ENCODE measurements at regions not wholly inside any gene's neighbourhood (a gene's known extent, or its start where the extent isn't known, plus 50 kb on each side); places are given as distances from the start of the nearest gene placed in this dataset.
A peak's percentile ranks its signal among the peaks of the same experiment; 100 is the strongest.
"Not testable (repeated sequence)": the region's sequence is repeated elsewhere in the genome, so short reads cannot be mapped to it uniquely, and the experiment has no call there.

GRCh38 chr6:80531681-80532619 is 425.5 kb downstream of the BCKDHB start:
- Histone ChIP-seq H3K4me3 (no peak overlapping the region), H3K27me3 (no peaks in the 10 kb centered on the region), H3K36me3 (no peaks in the 10 kb centered on the region), H3K9me3 (replicated peaks) (0 out of 2 replicates have a peak, but pooled peaks cover 2% of the 10 kb centered on the region), H3K27ac (no peak overlapping the region), H3K4me1 (peaks cover 4% of the 10 kb centered on the region; the same call in 1 of the 2 replicates)
- DNase-seq, result no peak

- Histone ChIP-seq H3K4me1 (no peaks in the 10 kb centered on the region), H3K27ac (no peak overlapping the region), H3K27me3 (no peaks in the 10 kb centered on the region), H3K9me3 (replicated peaks) (no peaks in the 10 kb centered on the region), H3K36me3 (no peaks in the 10 kb centered on the region), H3K4me3 (no peak overlapping the region)
- no peak for DNase-seq
These were observed 423.6 kb downstream of the BCKDHB start for GRCh38 chr6:80530103-80530502.

GRCh38 chr6:80528115-80528514 is 421.6 kb downstream of the BCKDHB start:
- no peak overlapping the region for H3K4me3 ChIP-seq
- no peak for DNase-seq
- H3K4me1 ChIP-seq, result peaks cover 2% of the 10 kb centered on the region; the same call in 1 of the 2 replicates
- no peaks in the 10 kb centered on the region for H3K36me3 ChIP-seq
- H3K27ac ChIP-seq, result no peak overlapping the region
- no peaks in the 10 kb centered on the region for H3K27me3 ChIP-seq
- no peaks in the 10 kb centered on the region for H3K9me3 ChIP-seq (replicated peaks)

GRCh38 chr6:80527552-80528052 is 421.1 kb downstream of the BCKDHB start:
- Histone ChIP-seq H3K27me3 (no peaks in the 10 kb centered on the region), H3K4me1 (peaks cover 3% of the 10 kb centered on the region; the same call in 1 of the 2 replicates), H3K27ac (no peak overlapping the region), H3K36me3 (no peaks in the 10 kb centered on the region), H3K9me3 (replicated peaks) (no peaks in the 10 kb centered on the region), H3K4me3 (no peak overlapping the region)
- DNase-seq, result no peak

GRCh38 chr6:80523531-80523997 is 417.1 kb downstream of the BCKDHB start:
- peak; percentile 68 to 85 for DNase-seq
- Histone ChIP-seq H3K27ac (no peak overlapping the region), H3K9me3 (replicated peaks) (no peaks in the 10 kb centered on the region)

GRCh38 chr6:80523010-80523409 is 416.5 kb downstream of the BCKDHB start:
- no peaks in the 10 kb centered on the region for H3K36me3 ChIP-seq
- peaks cover 3% of the 10 kb centered on the region; the same call in 1 of the 2 replicates for H3K4me1 ChIP-seq
- no peaks in the 10 kb centered on the region for H3K27me3 ChIP-seq
- no peak overlapping the region for H3K27ac ChIP-seq
- no peaks in the 10 kb centered on the region for H3K9me3 ChIP-seq (replicated peaks)
- peak overlapping the region; percentile 2; the same call in 1 of the 2 replicates for H3K4me3 ChIP-seq
- DNase-seq, result no peak

More at GRCh38 chr6:80523531-80523997, 417.1 kb downstream of the BCKDHB start:
- H3K4me3 ChIP-seq, result peak overlapping the region; percentile 2; the same call in 1 of the 2 replicates
- no peaks in the 10 kb centered on the region for H3K36me3 ChIP-seq
- H3K4me1 ChIP-seq, result peaks cover 3% of the 10 kb centered on the region; the same call in 1 of the 2 replicates
- H3K27me3 ChIP-seq, result no peaks in the 10 kb centered on the region

GRCh38 chr6:80522576-80522975 is 416.1 kb downstream of the BCKDHB start:
- H3K27ac ChIP-seq, result no peak overlapping the region
- H3K27me3 ChIP-seq, result no peaks in the 10 kb centered on the region
- DNase-seq, result no peak
- H3K36me3 ChIP-seq, result no peaks in the 10 kb centered on the region
- H3K4me1 ChIP-seq, result peaks cover 3% of the 10 kb centered on the region; the same call in 1 of the 2 replicates
- no peaks in the 10 kb centered on the region for H3K9me3 ChIP-seq (replicated peaks)
- no peak overlapping the region for H3K4me3 ChIP-seq

- Histone ChIP-seq H3K9me3 (replicated peaks) (no peaks in the 10 kb centered on the region), H3K36me3 (no peaks in the 10 kb centered on the region), H3K27me3 (no peaks in the 10 kb centered on the region), H3K27ac (no peak overlapping the region), H3K4me3 (no peak overlapping the region), H3K4me1 (peaks cover 3% of the 10 kb centered on the region; the same call in 1 of the 2 replicates)
- no peak for DNase-seq
These were observed 413.5 kb downstream of the BCKDHB start for GRCh38 chr6:80519811-80520594.

GRCh38 chr6:80517525-80517924 is 411.1 kb downstream of the BCKDHB start:
- no peaks in the 10 kb centered on the region for H3K27me3 ChIP-seq
- H3K9me3 ChIP-seq (replicated peaks), result no peaks in the 10 kb centered on the region
- no peak for DNase-seq
- H3K36me3 ChIP-seq, result no peaks in the 10 kb centered on the region
- no peak overlapping the region for H3K27ac ChIP-seq
- H3K4me3 ChIP-seq, result no peak overlapping the region
- no peaks in the 10 kb centered on the region for H3K4me1 ChIP-seq

- H3K9me3 ChIP-seq (replicated peaks); H3K27ac ChIP-seq; H3K27me3 ChIP-seq; H3K4me1 ChIP-seq; DNase-seq; H3K36me3 ChIP-seq; H3K4me3 ChIP-seq: not testable (repeated sequence)
These were observed 404.1 kb downstream of the BCKDHB start for GRCh38 chr6:80510521-80510920.

GRCh38 chr6:80508885-80509630 is 402.6 kb downstream of the BCKDHB start:
- no peak for DNase-seq
- Histone ChIP-seq H3K36me3 (no peaks in the 10 kb centered on the region), H3K4me3 (no peak overlapping the region), H3K27ac (no peak overlapping the region), H3K27me3 (no peaks in the 10 kb centered on the region), H3K4me1 (no peaks in the 10 kb centered on the region), H3K9me3 (replicated peaks) (no peaks in the 10 kb centered on the region)

- H3K27ac ChIP-seq, result no peak overlapping the region
- no peak overlapping the region for H3K4me3 ChIP-seq
- no peaks in the 10 kb centered on the region for H3K36me3 ChIP-seq
- no peak for DNase-seq
- H3K9me3 ChIP-seq (replicated peaks), result no peaks in the 10 kb centered on the region
- no peaks in the 10 kb centered on the region for H3K27me3 ChIP-seq
- no peaks in the 10 kb centered on the region for H3K4me1 ChIP-seq
These were observed 398.4 kb downstream of the BCKDHB start for GRCh38 chr6:80504882-80505281.

GRCh38 chr6:80503660-80504059 is 397.2 kb downstream of the BCKDHB start:
- H3K27me3 ChIP-seq, result no peaks in the 10 kb centered on the region
- H3K36me3 ChIP-seq, result no peaks in the 10 kb centered on the region
- no peak overlapping the region for H3K27ac ChIP-seq
- DNase-seq, result no peak
- no peak overlapping the region for H3K4me3 ChIP-seq
- no peaks in the 10 kb centered on the region for H3K4me1 ChIP-seq
- no peaks in the 10 kb centered on the region for H3K9me3 ChIP-seq (replicated peaks)

GRCh38 chr6:80502871-80503270 is 396.4 kb downstream of the BCKDHB start:
- Histone ChIP-seq H3K4me1 (no peaks in the 10 kb centered on the region), H3K36me3 (no peaks in the 10 kb centered on the region), H3K27ac (no peak overlapping the region), H3K9me3 (replicated peaks) (no peaks in the 10 kb centered on the region), H3K27me3 (no peaks in the 10 kb centered on the region), H3K4me3 (no peak overlapping the region)
- DNase-seq, result no peak
